HL-60 (cell line): ENCODE measurements at regions not wholly inside any gene's neighbourhood (a gene's known extent, or its start where the extent isn't known, plus 50 kb on each side); places are given as distances from the start of the nearest gene placed in this dataset.

ENCODE experiments used
- DNase-seq, 2 experiments: peaks; one replicate each; pipeline ENCODE4 v3.0.0-alpha.2; 2010 to 2020; ENCODE audit warnings: low read depth in 1 of 2, low spot score in 1 of 2
- H3K27ac ChIP-seq: fragments of 250-450 bp; sonication (Bioruptor Pico); replicated peaks from 2 replicates; pipeline ENCODE4 v1.5.1; 2020; ENCODE audit warnings: mild to moderate bottlenecking, moderate library complexity
- H3K27me3 ChIP-seq: fragments of 250-450 bp; sonication (Bioruptor Pico); 2 replicates; pipeline ENCODE4 v1.5.1; 2021; ENCODE audit warnings: mild to moderate bottlenecking, moderate library complexity; ENCODE audit not compliant: insufficient read depth, poor library complexity, severe bottlenecking
- H3K4me3 ChIP-seq: replicated peaks from 2 replicates; pipeline ENCODE4 v1.5.1; 2011; ENCODE audit warnings: mild to moderate bottlenecking, control low read depth, low read length; ENCODE audit not compliant: insufficient read depth
- GABPA ChIP-seq: IDR thresholded peaks from 2 replicates; pipeline ENCODE4 v1.6.1; 2012; ENCODE audit warnings: low read depth
- POLR2AphosphoS5 ChIP-seq: IDR thresholded peaks from 2 replicates; pipeline ENCODE4 v1.6.1; 2012; ENCODE audit warnings: low read depth
- REST ChIP-seq: IDR thresholded peaks from 2 replicates; pipeline ENCODE4 v1.6.1; 2012; ENCODE audit warnings: low read depth; ENCODE audit not compliant: insufficient replicate concordance
- SPI1 ChIP-seq: IDR thresholded peaks from 2 replicates; pipeline ENCODE4 v1.6.1; 2012; ENCODE audit warnings: low read depth, mild to moderate bottlenecking, borderline replicate concordance
- TF ChIP-seq, protein P1 (sequence below): IDR thresholded peaks from one replicate; pipeline ENCODE4 v1.5.1; 2011; ENCODE audit warnings: low read length, control low read depth, inconsistent platforms; ENCODE audit not compliant: insufficient read depth

DNA sequence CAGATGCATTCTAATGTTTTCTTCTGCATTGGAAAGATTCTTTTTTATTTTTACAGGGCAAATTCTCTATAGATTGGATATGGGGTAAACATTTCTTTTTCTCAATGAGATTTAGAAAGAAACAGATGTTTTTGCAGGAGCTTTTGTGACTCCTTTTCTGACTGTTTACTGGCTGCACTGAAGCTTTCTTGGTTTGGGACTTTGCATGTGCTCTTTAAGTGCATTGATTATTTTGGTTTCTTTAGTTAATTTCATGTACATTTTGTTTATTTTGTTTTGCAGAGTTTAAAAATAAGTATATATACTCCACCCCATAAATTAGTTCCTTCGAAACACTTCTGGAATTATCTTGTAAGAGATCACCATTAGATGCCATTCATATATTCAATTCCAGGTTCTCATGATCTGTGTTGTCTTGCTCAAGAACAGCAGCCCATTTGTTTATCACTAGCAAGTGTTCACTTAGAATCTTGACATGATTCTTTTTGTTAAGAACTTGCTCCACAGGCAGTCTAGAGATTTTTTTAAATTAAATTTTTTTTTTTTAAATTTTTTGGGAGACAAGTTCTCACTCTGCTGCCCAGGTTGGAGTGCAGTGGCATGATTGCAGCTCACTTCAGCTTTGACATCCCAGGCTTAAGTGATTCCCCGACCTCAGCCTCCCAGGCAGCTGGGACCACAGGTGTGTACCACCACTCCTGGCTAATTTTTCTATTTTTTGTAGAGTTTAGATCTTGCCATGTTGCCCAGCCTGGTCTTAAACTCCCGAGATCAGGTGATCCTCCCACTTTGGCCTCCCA, 233.7 kb downstream of the MYCN start:
- TF ChIP-seq POLR2AphosphoS5 (no peak), REST (no peak), SPI1 (no peak), GABPA (no peak)
- TF ChIP-seq, protein P1, sequence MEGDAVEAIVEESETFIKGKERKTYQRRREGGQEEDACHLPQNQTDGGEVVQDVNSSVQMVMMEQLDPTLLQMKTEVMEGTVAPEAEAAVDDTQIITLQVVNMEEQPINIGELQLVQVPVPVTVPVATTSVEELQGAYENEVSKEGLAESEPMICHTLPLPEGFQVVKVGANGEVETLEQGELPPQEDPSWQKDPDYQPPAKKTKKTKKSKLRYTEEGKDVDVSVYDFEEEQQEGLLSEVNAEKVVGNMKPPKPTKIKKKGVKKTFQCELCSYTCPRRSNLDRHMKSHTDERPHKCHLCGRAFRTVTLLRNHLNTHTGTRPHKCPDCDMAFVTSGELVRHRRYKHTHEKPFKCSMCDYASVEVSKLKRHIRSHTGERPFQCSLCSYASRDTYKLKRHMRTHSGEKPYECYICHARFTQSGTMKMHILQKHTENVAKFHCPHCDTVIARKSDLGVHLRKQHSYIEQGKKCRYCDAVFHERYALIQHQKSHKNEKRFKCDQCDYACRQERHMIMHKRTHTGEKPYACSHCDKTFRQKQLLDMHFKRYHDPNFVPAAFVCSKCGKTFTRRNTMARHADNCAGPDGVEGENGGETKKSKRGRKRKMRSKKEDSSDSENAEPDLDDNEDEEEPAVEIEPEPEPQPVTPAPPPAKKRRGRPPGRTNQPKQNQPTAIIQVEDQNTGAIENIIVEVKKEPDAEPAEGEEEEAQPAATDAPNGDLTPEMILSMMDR, result no peak
- H3K27me3 ChIP-seq, result no peaks in the 10 kb centered on the region
- H3K27ac ChIP-seq, result no peak overlapping the region
- H3K4me3 ChIP-seq, result no peak overlapping the region
- DNase-seq, result no peak

GRCh38 chr2:16172324-16173175, 232.2 kb downstream of the MYCN start:
- no peak overlapping the region for H3K4me3 ChIP-seq
- TF ChIP-seq, protein P1, result no peak
- no peak for TF ChIP-seq REST
- no peak for TF ChIP-seq POLR2AphosphoS5
- no peak for TF ChIP-seq GABPA
- TF ChIP-seq SPI1, result no peak

DNA sequence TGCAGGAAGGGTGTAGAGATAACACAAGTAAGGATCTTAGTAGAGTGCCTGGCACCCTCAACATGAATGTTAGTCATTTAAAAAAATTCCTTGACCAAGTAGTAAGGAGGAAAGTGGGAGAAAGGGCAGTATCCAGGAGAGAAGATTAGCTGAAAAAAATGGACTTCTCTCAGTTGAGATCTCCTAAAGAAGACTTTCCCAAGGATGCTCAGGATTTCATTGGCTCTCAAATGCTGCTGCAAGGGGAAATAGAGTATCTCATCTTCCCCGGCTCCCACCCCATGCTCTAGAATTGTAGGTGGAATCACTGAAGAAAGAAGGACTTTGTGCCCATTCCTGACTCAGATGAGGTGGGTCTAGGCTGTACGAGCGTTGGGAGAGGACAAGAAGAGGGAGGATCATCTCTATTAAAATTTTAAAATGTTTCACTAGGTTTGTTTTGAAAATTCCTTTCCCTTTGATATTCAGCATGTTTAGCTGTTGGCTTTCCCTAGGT, 231.1 kb downstream of the MYCN start:
- H3K27me3 ChIP-seq, result no peaks in the 10 kb centered on the region
- TF ChIP-seq REST (no peak), SPI1 (no peak), GABPA (no peak), POLR2AphosphoS5 (no peak)
- TF ChIP-seq, protein P1, result no peak
- no peak overlapping the region for H3K4me3 ChIP-seq
- H3K27ac ChIP-seq, result no peak overlapping the region
- no peak for DNase-seq

More at GRCh38 chr2:16172324-16173175, 232.2 kb downstream of the MYCN start:
- no peak for DNase-seq
- Histone ChIP-seq H3K27ac (no peak overlapping the region), H3K27me3 (no peaks in the 10 kb centered on the region)
